ENCODE measurements at regions not wholly inside any gene's neighbourhood (a gene's known extent, or its start where the extent isn't known, plus 50 kb on each side); places are given as distances from the start of the nearest gene placed in this dataset.
"Not testable (repeated sequence)": the region's sequence is repeated elsewhere in the genome, so short reads cannot be mapped to it uniquely, and the experiment has no call there.

- DNase-seq (ENCODE audit: low read depth): no peak
These were observed 187.8 kb downstream of the ZNF516 start for GRCh38 chr18:76307293-76307690.

GRCh38 chr18:76306685-76307292 lies 188.3 kb downstream of the ZNF516 start:
- DNase-seq (ENCODE audit: low read depth): no peak

GRCh38 chr18:76285866-76286265 lies 209.2 kb downstream of the ZNF516 start:
- no peak for DNase-seq (ENCODE audit: low read depth)

- DNase-seq (ENCODE audit: low read depth): no peak
These were observed 213.5 kb downstream of the ZNF516 start for GRCh38 chr18:76281565-76281964.

GRCh38 chr18:76277801-76278200 lies 217.2 kb downstream of the ZNF516 start:
- DNase-seq (ENCODE audit: low read depth): no peak

GRCh38 chr18:76275727-76276313 lies 219.2 kb downstream of the ZNF516 start:
- no peak for DNase-seq (ENCODE audit: low read depth)

- DNase-seq (ENCODE audit: low read depth): no peak
These were observed 220.4 kb downstream of the ZNF516 start for GRCh38 chr18:76274468-76275289.

- no peak for DNase-seq (ENCODE audit: low read depth)
These were observed 221.1 kb downstream of the ZNF516 start for GRCh38 chr18:76273956-76274355.

- no peak for DNase-seq (ENCODE audit: low read depth)
These were observed 222.0 kb downstream of the ZNF516 start for GRCh38 chr18:76273036-76273545.

GRCh38 chr18:76267423-76267822 lies 227.6 kb downstream of the ZNF516 start:
- DNase-seq (ENCODE audit: low read depth): not testable (repeated sequence)

- no peak for DNase-seq (ENCODE audit: low read depth)
These were observed 228.6 kb downstream of the ZNF516 start for GRCh38 chr18:76266236-76266991.

GRCh38 chr18:76265497-76266235 lies 229.4 kb downstream of the ZNF516 start:
- peak; percentile 9 for DNase-seq (ENCODE audit: low read depth)

- no peak for DNase-seq (ENCODE audit: low read depth)
These were observed 230.2 kb downstream of the ZNF516 start for GRCh38 chr18:76264876-76265250.

- no peak for DNase-seq (ENCODE audit: low read depth)
These were observed 230.7 kb downstream of the ZNF516 start for GRCh38 chr18:76264198-76264875.

- DNase-seq (ENCODE audit: low read depth): no peak
These were observed 231.7 kb downstream of the ZNF516 start for GRCh38 chr18:76263046-76264005.

GRCh38 chr18:76260941-76261472 lies 234.0 kb downstream of the ZNF516 start:
- DNase-seq (ENCODE audit: low read depth): no peak

- no peak for DNase-seq (ENCODE audit: low read depth)
These were observed 235.3 kb downstream of the ZNF516 start for GRCh38 chr18:76259711-76260110.

GRCh38 chr18:76259096-76259495 lies 235.9 kb downstream of the ZNF516 start:
- no peak for DNase-seq (ENCODE audit: low read depth)

- no peak for DNase-seq (ENCODE audit: low read depth)
These were observed 236.8 kb downstream of the ZNF516 start for GRCh38 chr18:76258209-76258608.

Measured in fibroblast of the conjunctiva (primary cell).